Effector memory CD4-positive, alpha-beta T cell (primary cell): ENCODE measurements at regions not wholly inside any gene's neighbourhood (a gene's known extent, or its start where the extent isn't known, plus 50 kb on each side); places are given as distances from the start of the nearest gene placed in this dataset.

Source experiments
- DNase-seq, 3 donors: peaks; one replicate each; pipeline ENCODE4 v3.0.0-alpha.2; 2020
- H3K27ac ChIP-seq: 2 replicates; pipeline ENCODE4 v1.7.0; 2013; ENCODE audit warnings: mild to moderate bottlenecking, low read length, moderate library complexity; ENCODE audit not compliant: insufficient read depth, poor library complexity, severe bottlenecking
- H3K27me3 ChIP-seq: replicated peaks from 2 replicates; pipeline ENCODE4 v1.7.0; 2013; ENCODE audit warnings: mild to moderate bottlenecking, low read length; ENCODE audit not compliant: insufficient read depth, control insufficient read depth, poor library complexity, severe bottlenecking
- H3K36me3 ChIP-seq: 2 replicates; pipeline ENCODE4 v1.7.0; 2013; ENCODE audit warnings: mild to moderate bottlenecking, low read length, moderate library complexity; ENCODE audit not compliant: control insufficient read depth, insufficient read depth
- H3K4me1 ChIP-seq: 2 replicates; pipeline ENCODE4 v1.7.0; 2013; ENCODE audit warnings: low read length, mild to moderate bottlenecking; ENCODE audit not compliant: control insufficient read depth, insufficient read depth, poor library complexity, severe bottlenecking
- H3K4me3 ChIP-seq: 2 replicates; pipeline ENCODE4 v1.7.0; 2013; ENCODE audit warnings: low read length, low read depth, mild to moderate bottlenecking; ENCODE audit not compliant: insufficient read depth, poor library complexity, severe bottlenecking
- H3K9me3 ChIP-seq: 2 replicates; pipeline ENCODE4 v1.7.0; 2013; ENCODE audit warnings: mild to moderate bottlenecking, low read length, moderate library complexity; ENCODE audit not compliant: control insufficient read depth

- H3K4me1 ChIP-seq: no peaks in the 10 kb centered on the region
- no peak overlapping the region for H3K27ac ChIP-seq
- H3K36me3 ChIP-seq: no peaks in the 10 kb centered on the region
- DNase-seq: no peak
- H3K4me3 ChIP-seq: no peak overlapping the region
- no peaks in the 10 kb centered on the region for H3K9me3 ChIP-seq
- H3K27me3 ChIP-seq: no peaks in the 10 kb centered on the region
Measured at GRCh38 chr7:10721289-10721688, 252.4 kb upstream of the PHF14 start.

- Histone ChIP-seq H3K9me3 (no peaks in the 10 kb centered on the region), H3K27me3 (no peaks in the 10 kb centered on the region), H3K4me3 (no peak overlapping the region), H3K27ac (no peak overlapping the region), H3K36me3 (no peaks in the 10 kb centered on the region), H3K4me1 (no peaks in the 10 kb centered on the region)
- no peak for DNase-seq
Measured at GRCh38 chr7:10723832-10724231, 249.8 kb upstream of the PHF14 start.

GRCh38 chr7:10724449-10724848 lies 249.2 kb upstream of the PHF14 start:
- H3K9me3 ChIP-seq: no peaks in the 10 kb centered on the region
- no peaks in the 10 kb centered on the region for H3K36me3 ChIP-seq
- no peak overlapping the region for H3K4me3 ChIP-seq
- H3K4me1 ChIP-seq: no peaks in the 10 kb centered on the region
- no peak overlapping the region for H3K27ac ChIP-seq
- no peaks in the 10 kb centered on the region for H3K27me3 ChIP-seq
- DNase-seq: no peak

GRCh38 chr7:10727636-10728035 lies 246.0 kb upstream of the PHF14 start:
- no peaks in the 10 kb centered on the region for H3K36me3 ChIP-seq
- H3K4me3 ChIP-seq: no peak overlapping the region
- no peaks in the 10 kb centered on the region for H3K4me1 ChIP-seq
- DNase-seq: no peak
- H3K27me3 ChIP-seq: no peaks in the 10 kb centered on the region
- H3K27ac ChIP-seq: no peak overlapping the region
- H3K9me3 ChIP-seq: no peaks in the 10 kb centered on the region

- H3K4me1 ChIP-seq: no peaks in the 10 kb centered on the region
- no peaks in the 10 kb centered on the region for H3K9me3 ChIP-seq
- H3K27me3 ChIP-seq: no peaks in the 10 kb centered on the region
- no peak overlapping the region for H3K4me3 ChIP-seq
- no peaks in the 10 kb centered on the region for H3K36me3 ChIP-seq
- no peak for DNase-seq
- H3K27ac ChIP-seq: no peak overlapping the region
Measured at GRCh38 chr7:10731253-10731773, 242.4 kb upstream of the PHF14 start.

GRCh38 chr7:10733747-10734146 lies 239.9 kb upstream of the PHF14 start:
- Histone ChIP-seq H3K27me3 (no peaks in the 10 kb centered on the region), H3K36me3 (no peaks in the 10 kb centered on the region), H3K4me1 (no peaks in the 10 kb centered on the region), H3K27ac (no peak overlapping the region), H3K4me3 (no peak overlapping the region), H3K9me3 (no peaks in the 10 kb centered on the region)
- no peak for DNase-seq

- H3K27ac ChIP-seq: no peak overlapping the region
- H3K9me3 ChIP-seq: no peaks in the 10 kb centered on the region
- H3K36me3 ChIP-seq: no peaks in the 10 kb centered on the region
- H3K4me3 ChIP-seq: no peak overlapping the region
- H3K4me1 ChIP-seq: no peaks in the 10 kb centered on the region
- H3K27me3 ChIP-seq: no peaks in the 10 kb centered on the region
- DNase-seq: no peak
Measured at GRCh38 chr7:10734595-10734994, 239.1 kb upstream of the PHF14 start.

- Histone ChIP-seq H3K4me3 (no peak overlapping the region), H3K9me3 (no peaks in the 10 kb centered on the region), H3K27me3 (no peaks in the 10 kb centered on the region), H3K27ac (no peak overlapping the region), H3K4me1 (no peaks in the 10 kb centered on the region), H3K36me3 (no peaks in the 10 kb centered on the region)
- DNase-seq: no peak
Measured at GRCh38 chr7:10739401-10739800, 234.3 kb upstream of the PHF14 start.

GRCh38 chr7:10740805-10741204 lies 232.9 kb upstream of the PHF14 start:
- DNase-seq: no peak
- Histone ChIP-seq H3K4me3 (no peak overlapping the region), H3K27me3 (no peaks in the 10 kb centered on the region), H3K36me3 (no peaks in the 10 kb centered on the region), H3K27ac (no peak overlapping the region), H3K9me3 (no peaks in the 10 kb centered on the region), H3K4me1 (no peaks in the 10 kb centered on the region)

GRCh38 chr7:10756981-10757380 lies 216.7 kb upstream of the PHF14 start:
- peaks cover 5% of the 10 kb centered on the region for H3K9me3 ChIP-seq
- no peaks in the 10 kb centered on the region for H3K4me1 ChIP-seq
- no peak overlapping the region for H3K27ac ChIP-seq
- no peaks in the 10 kb centered on the region for H3K27me3 ChIP-seq
- H3K36me3 ChIP-seq: no peaks in the 10 kb centered on the region
- DNase-seq: no peak
- no peak overlapping the region for H3K4me3 ChIP-seq

- no peaks in the 10 kb centered on the region for H3K27me3 ChIP-seq
- H3K36me3 ChIP-seq: no peaks in the 10 kb centered on the region
- no peak overlapping the region for H3K27ac ChIP-seq
- peaks cover 5% of the 10 kb centered on the region for H3K9me3 ChIP-seq
- no peak for DNase-seq
- no peaks in the 10 kb centered on the region for H3K4me1 ChIP-seq
- no peak overlapping the region for H3K4me3 ChIP-seq
Measured at GRCh38 chr7:10759120-10759519, 214.6 kb upstream of the PHF14 start.
